ENCODE measurements at regions not wholly inside any gene's neighbourhood (a gene's known extent, or its start where the extent isn't known, plus 50 kb on each side); places are given as distances from the start of the nearest gene placed in this dataset.

DNA sequence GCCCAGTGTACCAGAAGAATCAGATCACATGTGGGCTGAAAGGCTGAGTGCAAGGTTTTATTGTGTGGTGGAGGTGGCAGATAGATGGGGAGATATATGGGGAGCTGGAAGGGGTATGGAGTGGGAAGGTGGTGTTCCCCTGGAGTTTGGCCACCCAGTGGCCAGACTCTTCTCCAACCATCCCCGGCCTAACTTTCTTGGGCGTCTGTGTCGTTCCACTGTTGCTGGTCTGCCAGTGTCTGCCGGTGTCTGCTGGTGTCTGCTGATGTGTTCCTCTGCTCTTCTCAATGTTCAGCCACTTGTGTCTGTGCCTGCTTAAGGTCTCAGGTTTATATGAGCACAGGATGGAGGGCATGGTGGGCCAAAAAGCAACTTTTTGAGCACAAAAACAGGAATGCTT lies 78.4 kb upstream of the PALS2 start:
- TF ChIP-seq POLR2A (IDR thresholded peaks at IDR 0.05) (no peak), EP300 (IDR thresholded peaks at IDR 0.05) (no peak)
- TF ChIP-seq, protein P1, sequence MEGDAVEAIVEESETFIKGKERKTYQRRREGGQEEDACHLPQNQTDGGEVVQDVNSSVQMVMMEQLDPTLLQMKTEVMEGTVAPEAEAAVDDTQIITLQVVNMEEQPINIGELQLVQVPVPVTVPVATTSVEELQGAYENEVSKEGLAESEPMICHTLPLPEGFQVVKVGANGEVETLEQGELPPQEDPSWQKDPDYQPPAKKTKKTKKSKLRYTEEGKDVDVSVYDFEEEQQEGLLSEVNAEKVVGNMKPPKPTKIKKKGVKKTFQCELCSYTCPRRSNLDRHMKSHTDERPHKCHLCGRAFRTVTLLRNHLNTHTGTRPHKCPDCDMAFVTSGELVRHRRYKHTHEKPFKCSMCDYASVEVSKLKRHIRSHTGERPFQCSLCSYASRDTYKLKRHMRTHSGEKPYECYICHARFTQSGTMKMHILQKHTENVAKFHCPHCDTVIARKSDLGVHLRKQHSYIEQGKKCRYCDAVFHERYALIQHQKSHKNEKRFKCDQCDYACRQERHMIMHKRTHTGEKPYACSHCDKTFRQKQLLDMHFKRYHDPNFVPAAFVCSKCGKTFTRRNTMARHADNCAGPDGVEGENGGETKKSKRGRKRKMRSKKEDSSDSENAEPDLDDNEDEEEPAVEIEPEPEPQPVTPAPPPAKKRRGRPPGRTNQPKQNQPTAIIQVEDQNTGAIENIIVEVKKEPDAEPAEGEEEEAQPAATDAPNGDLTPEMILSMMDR (IDR thresholded peaks at IDR 0.05) = no peak
